ENCODE measurements at regions not wholly inside any gene's neighbourhood (a gene's known extent, or its start where the extent isn't known, plus 50 kb on each side); places are given as distances from the start of the nearest gene placed in this dataset.

- no peaks in the 10 kb centered on the region for H3K9me3 ChIP-seq (ENCODE audit: control insufficient read depth, low read length)
- no peak overlapping the region for H3K4me3 ChIP-seq (ENCODE audit: low read length)
- no peaks in the 10 kb centered on the region for H3K27me3 ChIP-seq (ENCODE audit: control insufficient read depth, insufficient read depth, low read length)
- H3K4me1 ChIP-seq (ENCODE audit: control insufficient read depth, insufficient read depth, low read length), result no peaks in the 10 kb centered on the region
- no peaks in the 10 kb centered on the region for H3K36me3 ChIP-seq (ENCODE audit: control insufficient read depth, insufficient read depth, low read length)
- no peak overlapping the region for H3K9ac ChIP-seq (ENCODE audit: low read length)
Measured at GRCh38 chr14:97361181-97361580, 564.0 kb downstream of the VRK1 start.

GRCh38 chr14:97361958-97362357 lies 564.8 kb downstream of the VRK1 start:
- H3K36me3 ChIP-seq (ENCODE audit: control insufficient read depth, insufficient read depth, low read length), result no peaks in the 10 kb centered on the region
- no peaks in the 10 kb centered on the region for H3K27me3 ChIP-seq (ENCODE audit: control insufficient read depth, insufficient read depth, low read length)
- no peaks in the 10 kb centered on the region for H3K9me3 ChIP-seq (ENCODE audit: control insufficient read depth, low read length)
- H3K4me1 ChIP-seq (ENCODE audit: control insufficient read depth, insufficient read depth, low read length), result no peaks in the 10 kb centered on the region
- no peak overlapping the region for H3K9ac ChIP-seq (ENCODE audit: low read length)
- H3K4me3 ChIP-seq (ENCODE audit: low read length), result no peak overlapping the region

GRCh38 chr14:97366400-97366799 lies 569.2 kb downstream of the VRK1 start:
- no peak overlapping the region for H3K9ac ChIP-seq (ENCODE audit: low read length)
- no peaks in the 10 kb centered on the region for H3K36me3 ChIP-seq (ENCODE audit: control insufficient read depth, insufficient read depth, low read length)
- H3K4me3 ChIP-seq (ENCODE audit: low read length), result no peak overlapping the region
- no peaks in the 10 kb centered on the region for H3K9me3 ChIP-seq (ENCODE audit: control insufficient read depth, low read length)
- no peaks in the 10 kb centered on the region for H3K27me3 ChIP-seq (ENCODE audit: control insufficient read depth, insufficient read depth, low read length)
- no peaks in the 10 kb centered on the region for H3K4me1 ChIP-seq (ENCODE audit: control insufficient read depth, insufficient read depth, low read length)

GRCh38 chr14:97367278-97367677 lies 570.1 kb downstream of the VRK1 start:
- H3K9ac ChIP-seq (ENCODE audit: low read length), result no peak overlapping the region
- H3K36me3 ChIP-seq (ENCODE audit: control insufficient read depth, insufficient read depth, low read length), result no peaks in the 10 kb centered on the region
- H3K4me3 ChIP-seq (ENCODE audit: low read length), result no peak overlapping the region
- no peaks in the 10 kb centered on the region for H3K4me1 ChIP-seq (ENCODE audit: control insufficient read depth, insufficient read depth, low read length)
- no peaks in the 10 kb centered on the region for H3K27me3 ChIP-seq (ENCODE audit: control insufficient read depth, insufficient read depth, low read length)
- H3K9me3 ChIP-seq (ENCODE audit: control insufficient read depth, low read length), result no peaks in the 10 kb centered on the region

- Histone ChIP-seq H3K9ac (ENCODE audit: low read length) (no peak overlapping the region), H3K4me3 (ENCODE audit: low read length) (no peak overlapping the region), H3K9me3 (ENCODE audit: control insufficient read depth, low read length) (no peaks in the 10 kb centered on the region), H3K4me1 (ENCODE audit: control insufficient read depth, insufficient read depth, low read length) (no peaks in the 10 kb centered on the region), H3K36me3 (ENCODE audit: control insufficient read depth, insufficient read depth, low read length) (no peaks in the 10 kb centered on the region), H3K27me3 (ENCODE audit: control insufficient read depth, insufficient read depth, low read length) (no peaks in the 10 kb centered on the region)
Measured at GRCh38 chr14:97368049-97368448, 570.9 kb downstream of the VRK1 start.

- Histone ChIP-seq H3K4me3 (ENCODE audit: low read length) (no peak overlapping the region), H3K36me3 (ENCODE audit: control insufficient read depth, insufficient read depth, low read length) (no peaks in the 10 kb centered on the region), H3K9ac (ENCODE audit: low read length) (no peak overlapping the region), H3K27me3 (ENCODE audit: control insufficient read depth, insufficient read depth, low read length) (no peaks in the 10 kb centered on the region), H3K4me1 (ENCODE audit: control insufficient read depth, insufficient read depth, low read length) (no peaks in the 10 kb centered on the region), H3K9me3 (ENCODE audit: control insufficient read depth, low read length) (no peaks in the 10 kb centered on the region)
Measured at GRCh38 chr14:97368900-97369564, 571.9 kb downstream of the VRK1 start.

GRCh38 chr14:97369901-97370300 lies 572.7 kb downstream of the VRK1 start:
- H3K9ac ChIP-seq (ENCODE audit: low read length), result no peak overlapping the region

GRCh38 chr14:97376310-97376709 lies 579.1 kb downstream of the VRK1 start:
- Histone ChIP-seq H3K9ac (ENCODE audit: low read length) (no peak overlapping the region), H3K36me3 (ENCODE audit: control insufficient read depth, insufficient read depth, low read length) (no peaks in the 10 kb centered on the region), H3K4me1 (ENCODE audit: control insufficient read depth, insufficient read depth, low read length) (no peaks in the 10 kb centered on the region), H3K9me3 (ENCODE audit: control insufficient read depth, low read length) (no peaks in the 10 kb centered on the region), H3K27me3 (ENCODE audit: control insufficient read depth, insufficient read depth, low read length) (no peaks in the 10 kb centered on the region), H3K4me3 (ENCODE audit: low read length) (no peak overlapping the region)

More at GRCh38 chr14:97369901-97370300, 572.7 kb downstream of the VRK1 start:
- no peaks in the 10 kb centered on the region for H3K9me3 ChIP-seq (ENCODE audit: control insufficient read depth, low read length)
- H3K4me1 ChIP-seq (ENCODE audit: control insufficient read depth, insufficient read depth, low read length), result no peaks in the 10 kb centered on the region
- no peak overlapping the region for H3K4me3 ChIP-seq (ENCODE audit: low read length)
- no peaks in the 10 kb centered on the region for H3K27me3 ChIP-seq (ENCODE audit: control insufficient read depth, insufficient read depth, low read length)
- no peaks in the 10 kb centered on the region for H3K36me3 ChIP-seq (ENCODE audit: control insufficient read depth, insufficient read depth, low read length)

- H3K4me3 ChIP-seq (ENCODE audit: low read length), result no peak overlapping the region
- H3K36me3 ChIP-seq (ENCODE audit: control insufficient read depth, insufficient read depth, low read length), result no peaks in the 10 kb centered on the region
- H3K27me3 ChIP-seq (ENCODE audit: control insufficient read depth, insufficient read depth, low read length), result no peaks in the 10 kb centered on the region
- no peaks in the 10 kb centered on the region for H3K4me1 ChIP-seq (ENCODE audit: control insufficient read depth, insufficient read depth, low read length)
- no peak overlapping the region for H3K9ac ChIP-seq (ENCODE audit: low read length)
- H3K9me3 ChIP-seq (ENCODE audit: control insufficient read depth, low read length), result no peaks in the 10 kb centered on the region
Measured at GRCh38 chr14:97377550-97377949, 580.4 kb downstream of the VRK1 start.

GRCh38 chr14:97379091-97379531 lies 581.9 kb downstream of the VRK1 start:
- no peak overlapping the region for H3K4me3 ChIP-seq (ENCODE audit: low read length)

GRCh38 chr14:97380539-97380941 lies 583.4 kb downstream of the VRK1 start:
- Histone ChIP-seq H3K36me3 (ENCODE audit: control insufficient read depth, insufficient read depth, low read length) (no peaks in the 10 kb centered on the region), H3K9me3 (ENCODE audit: control insufficient read depth, low read length) (no peaks in the 10 kb centered on the region), H3K9ac (ENCODE audit: low read length) (no peak overlapping the region), H3K4me1 (ENCODE audit: control insufficient read depth, insufficient read depth, low read length) (no peaks in the 10 kb centered on the region), H3K27me3 (ENCODE audit: control insufficient read depth, insufficient read depth, low read length) (no peaks in the 10 kb centered on the region), H3K4me3 (ENCODE audit: low read length) (no peak overlapping the region)

More at GRCh38 chr14:97379091-97379531, 581.9 kb downstream of the VRK1 start:
- Histone ChIP-seq H3K9me3 (ENCODE audit: control insufficient read depth, low read length) (no peaks in the 10 kb centered on the region), H3K36me3 (ENCODE audit: control insufficient read depth, insufficient read depth, low read length) (no peaks in the 10 kb centered on the region), H3K27me3 (ENCODE audit: control insufficient read depth, insufficient read depth, low read length) (no peaks in the 10 kb centered on the region), H3K4me1 (ENCODE audit: control insufficient read depth, insufficient read depth, low read length) (no peaks in the 10 kb centered on the region), H3K9ac (ENCODE audit: low read length) (no peak overlapping the region)

GRCh38 chr14:97381309-97381708 lies 584.1 kb downstream of the VRK1 start:
- Histone ChIP-seq H3K4me1 (ENCODE audit: control insufficient read depth, insufficient read depth, low read length) (no peaks in the 10 kb centered on the region), H3K9me3 (ENCODE audit: control insufficient read depth, low read length) (no peaks in the 10 kb centered on the region), H3K4me3 (ENCODE audit: low read length) (no peak overlapping the region), H3K36me3 (ENCODE audit: control insufficient read depth, insufficient read depth, low read length) (no peaks in the 10 kb centered on the region), H3K27me3 (ENCODE audit: control insufficient read depth, insufficient read depth, low read length) (no peaks in the 10 kb centered on the region), H3K9ac (ENCODE audit: low read length) (no peak overlapping the region)

Measured in mucosa of stomach (tissue), 1 donor.